Mesodermal cell (in vitro differentiated cells): ENCODE measurements at regions not wholly inside any gene's neighbourhood (a gene's known extent, or its start where the extent isn't known, plus 50 kb on each side); places are given as distances from the start of the nearest gene placed in this dataset.

Experiments
- H3K27ac ChIP-seq: 2 replicates; pipeline ENCODE4 v1.7.0; 2013; ENCODE audit warnings: mild to moderate bottlenecking, low read depth, low read length, moderate library complexity; ENCODE audit not compliant: severe bottlenecking
- H3K36me3 ChIP-seq: 2 replicates; pipeline ENCODE4 v1.7.1; 2013; ENCODE audit warnings: mild to moderate bottlenecking, low read length, moderate library complexity; ENCODE audit not compliant: control insufficient read depth, insufficient read depth
- H3K4me1 ChIP-seq: one replicate; pipeline ENCODE4 v1.7.1; 2013; ENCODE audit warnings: mild to moderate bottlenecking, low read length; ENCODE audit not compliant: insufficient read depth, control insufficient read depth, poor library complexity, severe bottlenecking
- H3K4me3 ChIP-seq: 2 replicates; pipeline ENCODE4 v1.7.0; 2013; ENCODE audit warnings: low read length, control low read depth, mild to moderate bottlenecking; ENCODE audit not compliant: insufficient read depth, poor library complexity, severe bottlenecking; ENCODE audit errors: extremely low read depth
- H3K9me3 ChIP-seq: 2 replicates; pipeline ENCODE4 v1.7.1; 2013; ENCODE audit warnings: mild to moderate bottlenecking, low read length, moderate library complexity; ENCODE audit not compliant: control insufficient read depth
- WGBS, 2 experiments: methylation state at CpG; one replicate each; pipeline ENCODE4 v1.1.5; 2013; ENCODE audit warnings: missing lambda C conversion rate in 2 of 2; ENCODE audit not compliant: insufficient coverage in 2 of 2; 5-methylcytosine and 5-hydroxymethylcytosine counted together

GRCh38 chr18:2396162-2396505, 175.2 kb downstream of the METTL4 start:
- H3K36me3 ChIP-seq: no peaks in the 10 kb centered on the region
- H3K9me3 ChIP-seq: no peaks in the 10 kb centered on the region
- H3K4me3 ChIP-seq: no peak overlapping the region
- no peak overlapping the region for H3K27ac ChIP-seq
- H3K4me1 ChIP-seq: no peaks in the 10 kb centered on the region
- WGBS, 2 experiments: 100% methylated on average over 1 of the region's 2 CpGs; no CpG with 5 or more reads in 1 of the 2 experiments

DNA sequence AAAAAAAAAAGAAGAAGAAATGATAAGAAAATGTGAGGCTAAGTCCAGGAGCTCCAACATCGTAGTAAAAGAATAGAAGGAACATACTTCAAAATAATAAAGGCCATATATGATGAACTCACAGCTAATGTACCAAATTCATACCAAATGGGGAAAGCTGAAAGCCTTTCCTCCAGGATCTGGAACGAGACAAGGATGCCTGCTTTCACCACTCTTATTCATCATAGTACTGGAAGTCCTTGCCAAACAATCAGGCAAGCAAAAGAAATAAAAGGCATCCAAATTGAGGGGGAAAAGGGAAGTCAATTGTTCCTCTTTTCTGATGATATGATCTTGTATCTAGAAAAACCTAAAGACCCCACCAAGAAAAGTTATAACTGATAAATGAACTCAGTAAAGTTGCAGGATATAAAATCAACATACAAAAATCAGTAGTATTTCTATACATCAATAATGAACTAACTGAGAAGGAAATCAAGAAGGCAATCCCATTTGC, 170.6 kb downstream of the METTL4 start:
- Histone ChIP-seq H3K9me3 (no peaks in the 10 kb centered on the region), H3K27ac (no peak overlapping the region), H3K36me3 (no peaks in the 10 kb centered on the region), H3K4me1 (no peaks in the 10 kb centered on the region), H3K4me3 (no peak overlapping the region)
- WGBS, 2 experiments: no CpG with 5 or more reads among the region's 2 CpGs

DNA sequence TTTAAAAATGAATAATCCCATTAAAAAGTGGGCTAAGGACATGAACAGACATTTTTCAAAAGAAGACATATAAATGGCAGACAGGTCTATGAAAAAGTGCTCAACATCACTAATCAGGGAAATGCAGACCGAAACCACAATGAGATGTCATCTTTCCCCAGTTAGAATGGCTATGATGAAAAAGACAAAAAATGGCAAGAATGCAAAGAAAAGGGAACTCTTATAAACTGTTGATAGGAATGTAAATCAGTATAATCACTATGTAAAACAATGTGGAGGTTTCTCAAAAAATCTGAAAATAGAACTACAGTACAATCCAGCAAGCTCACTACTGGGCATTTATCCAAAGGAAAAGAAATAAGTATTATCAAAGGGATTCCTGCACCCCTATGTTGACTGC, 169.2 kb downstream of the METTL4 start:
- no peak overlapping the region for H3K4me3 ChIP-seq
- H3K36me3 ChIP-seq: no peaks in the 10 kb centered on the region
- H3K4me1 ChIP-seq: no peaks in the 10 kb centered on the region
- no CpG with 5 or more reads among the region's 1 CpG for WGBS, 2 experiments
- H3K9me3 ChIP-seq: no peaks in the 10 kb centered on the region
- H3K27ac ChIP-seq: no peak overlapping the region

DNA sequence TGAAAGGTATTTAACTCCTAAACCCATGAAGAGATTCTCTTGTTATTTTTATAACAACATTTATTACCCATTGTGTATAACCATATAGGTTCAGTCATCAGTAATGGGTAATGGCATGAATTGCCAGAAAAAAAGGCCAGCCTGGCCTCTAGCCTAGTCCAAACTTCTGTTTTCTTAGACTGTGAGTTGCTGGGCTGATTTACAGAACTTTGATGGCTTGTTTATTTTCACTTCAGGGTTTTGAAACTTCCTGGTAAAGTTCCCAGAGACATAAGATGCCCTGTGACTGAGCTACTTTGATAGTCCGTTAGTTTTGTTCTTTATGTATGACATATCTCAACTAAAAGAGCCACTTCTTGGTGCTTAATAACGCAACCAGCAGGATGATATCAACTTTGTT, 164.8 kb downstream of the METTL4 start:
- H3K9me3 ChIP-seq: no peaks in the 10 kb centered on the region
- no peak overlapping the region for H3K4me3 ChIP-seq
- H3K4me1 ChIP-seq: peaks cover 10% of the 10 kb centered on the region
- H3K36me3 ChIP-seq: no peaks in the 10 kb centered on the region
- 100% methylated on average over 1 of the region's 2 CpGs; no CpG with 5 or more reads in 1 of the 2 experiments for WGBS, 2 experiments
- H3K27ac ChIP-seq: no peak overlapping the region

DNA sequence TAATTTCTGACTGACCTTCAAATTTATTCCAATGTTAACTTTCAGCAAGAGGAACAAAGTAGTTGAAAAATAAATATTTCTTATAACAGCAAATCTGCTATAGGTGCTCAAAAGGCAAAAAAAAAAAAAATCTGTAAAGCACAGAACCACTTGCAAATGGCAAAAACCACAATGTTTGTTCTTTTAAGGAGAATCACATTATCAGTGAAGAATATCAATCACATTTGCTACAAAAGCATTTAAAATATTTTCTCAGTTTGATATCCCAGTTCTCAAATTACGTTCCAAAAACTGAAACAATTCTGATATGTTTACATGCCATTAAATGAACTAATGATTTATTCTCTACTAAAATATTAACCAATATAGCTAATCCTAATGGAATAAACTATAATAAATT, 163.3 kb downstream of the METTL4 start:
- no CpG with 5 or more reads among the region's 1 CpG for WGBS, 2 experiments
- Histone ChIP-seq H3K27ac (no peak overlapping the region), H3K4me3 (no peak overlapping the region), H3K36me3 (no peaks in the 10 kb centered on the region), H3K9me3 (no peaks in the 10 kb centered on the region), H3K4me1 (peaks cover 15% of the 10 kb centered on the region)

DNA sequence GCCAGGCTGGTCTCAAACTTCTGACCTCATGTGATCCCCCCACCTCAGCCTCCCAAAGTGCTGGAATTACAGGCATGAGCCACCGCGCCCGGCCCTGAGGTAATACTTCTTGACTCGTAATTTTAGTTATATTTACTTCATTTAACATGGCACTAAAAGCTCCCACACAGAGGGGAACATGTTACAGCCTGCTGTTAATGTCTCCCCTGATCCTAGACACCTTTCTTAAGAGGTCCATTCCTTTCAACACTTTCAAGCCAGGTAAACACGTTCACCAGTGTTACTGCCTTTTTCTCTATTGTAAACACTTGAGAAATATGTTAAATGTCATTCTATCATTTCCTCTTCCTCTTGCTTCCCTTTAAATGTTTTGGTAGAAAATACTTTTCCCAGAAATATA, 161.4 kb downstream of the METTL4 start:
- 89 to 97% methylated on average over 4 of the region's 5 CpGs for WGBS, 2 experiments
- Histone ChIP-seq H3K4me1 (peaks cover 15% of the 10 kb centered on the region), H3K36me3 (no peaks in the 10 kb centered on the region), H3K9me3 (no peaks in the 10 kb centered on the region), H3K27ac (no peak overlapping the region), H3K4me3 (no peak overlapping the region)

DNA sequence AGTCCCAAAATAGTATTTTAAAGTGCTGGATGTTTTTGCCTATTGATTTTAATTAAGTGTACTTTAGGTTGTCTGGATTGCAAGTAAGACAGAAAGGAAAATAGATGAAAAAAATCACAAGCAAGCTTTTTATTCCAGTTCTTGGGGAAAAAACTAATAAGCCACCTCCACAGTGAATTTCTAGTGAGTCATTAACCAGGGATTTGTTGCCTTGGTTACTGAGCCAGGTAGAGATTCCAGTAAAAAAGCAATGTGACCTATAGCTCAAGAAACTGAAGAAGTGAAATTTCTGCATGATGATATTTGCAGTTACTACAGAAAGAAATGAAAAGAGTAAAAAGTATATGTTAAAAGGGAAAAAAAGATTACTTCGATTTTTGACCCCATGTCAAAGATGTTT, 160.6 kb downstream of the METTL4 start:
- WGBS, 2 experiments: no CpG with 5 or more reads among the region's 1 CpG
- Histone ChIP-seq H3K27ac (no peak overlapping the region), H3K9me3 (no peaks in the 10 kb centered on the region), H3K4me3 (no peak overlapping the region), H3K4me1 (peaks cover 15% of the 10 kb centered on the region), H3K36me3 (no peaks in the 10 kb centered on the region)

- no peaks in the 10 kb centered on the region for H3K36me3 ChIP-seq
- peak overlapping the region; percentile 47 for H3K27ac ChIP-seq
- H3K4me1 ChIP-seq: peaks cover 15% of the 10 kb centered on the region
- H3K9me3 ChIP-seq: no peaks in the 10 kb centered on the region
- 83% methylated on average over 1 of the region's 1 CpG; no CpG with 5 or more reads in 1 of the 2 experiments for WGBS, 2 experiments
- no peak overlapping the region for H3K4me3 ChIP-seq
Observed at GRCh38 chr18:2411381-2411960, 159.8 kb downstream of the METTL4 start.

DNA sequence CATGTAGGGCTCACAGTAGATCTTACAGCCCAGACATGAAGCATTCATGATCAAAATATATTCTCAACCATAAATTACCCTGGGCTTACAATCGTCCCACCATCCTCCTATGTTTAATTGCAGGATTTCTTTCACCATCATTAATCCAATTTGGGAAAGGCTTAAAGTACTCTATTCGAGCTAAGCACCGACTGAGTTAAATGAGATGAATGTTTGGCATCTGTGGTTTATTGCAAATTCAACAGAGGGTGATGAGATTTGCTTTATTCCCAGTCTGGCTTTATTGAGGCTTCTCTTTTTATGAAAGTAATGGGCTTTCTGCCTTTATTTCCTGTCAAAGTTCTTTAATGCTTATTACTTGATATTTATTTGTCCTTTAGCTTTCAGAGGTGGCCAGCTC, 159.0 kb downstream of the METTL4 start:
- H3K4me3 ChIP-seq: no peak overlapping the region
- WGBS, 2 experiments: 80 to 100% methylated on average over 2 to 3 of the region's 3 CpGs
- no peak overlapping the region for H3K27ac ChIP-seq
- H3K4me1 ChIP-seq: peaks cover 15% of the 10 kb centered on the region
- H3K36me3 ChIP-seq: no peaks in the 10 kb centered on the region
- H3K9me3 ChIP-seq: no peaks in the 10 kb centered on the region

DNA sequence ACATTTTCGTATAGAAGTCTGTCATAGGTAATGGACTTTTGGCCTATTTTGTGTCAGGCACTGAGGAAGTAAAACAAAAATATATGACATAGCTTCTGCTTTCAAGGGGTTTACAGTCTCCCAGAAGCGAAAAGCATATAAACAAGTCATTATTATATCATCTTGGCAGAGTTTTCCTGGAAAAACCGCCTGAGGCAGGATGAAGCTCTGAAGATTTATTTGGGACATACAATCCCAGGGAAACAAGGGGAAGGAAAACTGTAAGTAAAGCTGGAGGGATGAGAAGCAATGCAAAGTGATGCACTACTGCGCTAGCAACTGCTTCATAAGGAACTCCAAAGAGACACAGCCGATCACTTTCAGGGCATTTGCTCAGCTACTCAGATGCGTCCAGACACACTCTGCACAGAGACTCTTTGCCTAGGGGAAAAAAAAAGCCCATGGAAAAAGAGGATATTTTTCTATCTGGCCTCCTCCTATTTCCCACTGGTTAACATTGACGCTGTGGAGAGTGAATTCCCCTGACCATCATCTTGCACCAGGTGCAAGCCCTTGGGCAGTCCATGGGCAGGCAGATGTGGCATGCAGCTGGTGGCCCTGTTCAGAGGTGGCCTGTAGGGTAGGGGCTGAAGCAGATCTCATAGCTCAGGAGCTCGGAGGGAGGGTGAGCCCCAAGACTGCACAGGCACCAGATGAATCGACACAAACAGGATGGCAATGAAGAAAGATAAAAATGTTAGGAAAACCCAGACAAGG, 158.1 kb downstream of the METTL4 start:
- Histone ChIP-seq H3K4me3 (no peak overlapping the region), H3K9me3 (no peaks in the 10 kb centered on the region), H3K4me1 (peaks cover 15% of the 10 kb centered on the region), H3K27ac (no peak overlapping the region), H3K36me3 (no peaks in the 10 kb centered on the region)
- 95 to 96% methylated on average over 4 to 6 of the region's 9 CpGs for WGBS, 2 experiments

DNA sequence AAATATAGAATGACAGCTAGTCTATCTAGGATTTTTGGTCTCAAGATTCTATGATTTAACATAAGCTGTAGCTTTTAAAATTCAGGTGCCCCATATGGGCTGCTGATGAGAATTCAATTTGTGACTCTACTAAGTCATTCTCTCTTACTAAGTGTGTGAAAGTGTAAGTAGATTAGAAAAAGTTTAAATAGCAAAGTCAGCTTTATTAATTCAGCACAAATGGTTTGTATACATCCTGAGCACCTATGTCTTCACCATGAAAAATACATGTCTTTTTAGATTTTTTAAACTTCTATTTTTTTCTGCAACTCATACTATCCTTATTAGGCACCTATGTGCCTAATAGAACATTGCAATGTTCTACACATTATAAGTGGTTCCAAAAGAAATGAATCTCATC, 157.1 kb downstream of the METTL4 start:
- H3K4me3 ChIP-seq: no peak overlapping the region
- no peaks in the 10 kb centered on the region for H3K9me3 ChIP-seq
- H3K36me3 ChIP-seq: no peaks in the 10 kb centered on the region
- no peak overlapping the region for H3K27ac ChIP-seq
- peaks cover 15% of the 10 kb centered on the region for H3K4me1 ChIP-seq
